HepG2 (cell line): ENCODE measurements at regions not wholly inside any gene's neighbourhood (a gene's known extent, or its start where the extent isn't known, plus 50 kb on each side); places are given as distances from the start of the nearest gene placed in this dataset.

Experiments used
- CBX5 ChIP-seq: sonication (generic); formaldehyde crosslinking; IDR thresholded peaks from 2 replicates; pipeline ENCODE4 v1.4.0; 2020; ENCODE audit warnings: missing genetic modification reagents, borderline replicate concordance
- GPN1 ChIP-seq: sonication (generic); formaldehyde crosslinking; IDR thresholded peaks from 2 replicates; pipeline ENCODE4 v1.5.1; 2020; ENCODE audit warnings: missing genetic modification reagents, borderline replicate concordance
- HOXA3 ChIP-seq: sonication (generic); formaldehyde crosslinking; IDR thresholded peaks from 2 replicates; pipeline ENCODE4 v1.5.0; 2020; ENCODE audit warnings: missing genetic modification reagents
- IRF2 ChIP-seq: IDR thresholded peaks from 2 replicates; pipeline ENCODE4 v1.6.1; 2018; ENCODE audit warnings: missing genetic modification reagents, missing compliant biosample characterization
- KDM2A ChIP-seq: sonication (generic); formaldehyde crosslinking; IDR thresholded peaks from 2 replicates; pipeline ENCODE4 v1.4.0; 2020; ENCODE audit warnings: low read depth, missing genetic modification reagents, borderline replicate concordance
- NR2F2 ChIP-seq: IDR thresholded peaks from 2 replicates; pipeline ENCODE4 v1.6.1; 2012; ENCODE audit warnings: low read depth, inconsistent platforms, borderline replicate concordance
- NRL ChIP-seq: sonication (generic); formaldehyde crosslinking; IDR thresholded peaks from 2 replicates; pipeline ENCODE4 v1.5.0; 2020; ENCODE audit warnings: missing genetic modification reagents, mild to moderate bottlenecking, moderate library complexity, borderline replicate concordance
- SUZ12 ChIP-seq: fragments of 150-350 bp; IDR thresholded peaks from 2 replicates; pipeline ENCODE4 v1.6.1; 2014; ENCODE audit warnings: low read depth, low read length
- TAF1 ChIP-seq: sonication (generic); formaldehyde crosslinking; IDR thresholded peaks from 2 replicates; pipeline ENCODE4 v1.4.0; 2020; ENCODE audit warnings: missing genetic modification reagents
- TAF15 ChIP-seq: fragments of 200-400 bp; formaldehyde crosslinking; IDR thresholded peaks from one replicate; pipeline ENCODE4 v1.6.1; 2018; ENCODE audit warnings: mild to moderate bottlenecking, low read depth, low read length; ENCODE audit not compliant: poor library complexity, severe bottlenecking
- ZFY ChIP-seq: sonication (generic); formaldehyde crosslinking; IDR thresholded peaks from 2 replicates; pipeline ENCODE4 v1.4.0; 2020; ENCODE audit warnings: missing genetic modification reagents
- ZNF543 ChIP-seq: sonication (generic); formaldehyde crosslinking; IDR thresholded peaks from 2 replicates; pipeline ENCODE4 v1.4.0; 2020; ENCODE audit warnings: mild to moderate bottlenecking, missing genetic modification reagents
- ZNF564 ChIP-seq: sonication (generic); formaldehyde crosslinking; IDR thresholded peaks from 2 replicates; pipeline ENCODE4 v1.8.1; 2023; ENCODE audit warnings: mild to moderate bottlenecking, missing genetic modification reagents
- ZNF678 ChIP-seq: sonication (generic); formaldehyde crosslinking; IDR thresholded peaks from 2 replicates; pipeline ENCODE4 v1.4.0; 2020; ENCODE audit warnings: mild to moderate bottlenecking, missing genetic modification reagents
- ZSCAN21 ChIP-seq: sonication (generic); formaldehyde crosslinking; IDR thresholded peaks from 2 replicates; pipeline ENCODE4 v1.8.0; 2022; ENCODE audit warnings: mild to moderate bottlenecking, missing genetic modification reagents, moderate library complexity, borderline replicate concordance
- TF ChIP-seq, protein P1 (sequence below): sonication (generic); formaldehyde crosslinking; IDR thresholded peaks from 2 replicates; pipeline ENCODE4 v1.9.0; 2022; ENCODE audit warnings: low read depth, missing genetic modification reagents
- TF ChIP-seq, protein P2 (sequence below): sonication (generic); formaldehyde crosslinking; IDR thresholded peaks from 2 replicates; pipeline ENCODE4 v1.4.0; 2020; ENCODE audit warnings: missing genetic modification reagents, mild to moderate bottlenecking, borderline replicate concordance
- TF ChIP-seq, protein P3 (sequence below): sonication (generic); formaldehyde crosslinking; conservative IDR thresholded peaks from 2 replicates; pipeline ENCODE4 v1.8.0; 2022; ENCODE audit warnings: low read depth, missing genetic modification reagents
- TF ChIP-seq, protein P4 (sequence below): sonication (generic); formaldehyde crosslinking; IDR thresholded peaks from 2 replicates; pipeline ENCODE4 v1.5.0; 2020; ENCODE audit warnings: mild to moderate bottlenecking, low read depth, missing genetic modification reagents, borderline replicate concordance
- TF ChIP-seq, protein P5 (sequence below): sonication (generic); formaldehyde crosslinking; IDR thresholded peaks from 2 replicates; pipeline ENCODE4 v1.4.0; 2020; ENCODE audit warnings: missing genetic modification reagents

DNA sequence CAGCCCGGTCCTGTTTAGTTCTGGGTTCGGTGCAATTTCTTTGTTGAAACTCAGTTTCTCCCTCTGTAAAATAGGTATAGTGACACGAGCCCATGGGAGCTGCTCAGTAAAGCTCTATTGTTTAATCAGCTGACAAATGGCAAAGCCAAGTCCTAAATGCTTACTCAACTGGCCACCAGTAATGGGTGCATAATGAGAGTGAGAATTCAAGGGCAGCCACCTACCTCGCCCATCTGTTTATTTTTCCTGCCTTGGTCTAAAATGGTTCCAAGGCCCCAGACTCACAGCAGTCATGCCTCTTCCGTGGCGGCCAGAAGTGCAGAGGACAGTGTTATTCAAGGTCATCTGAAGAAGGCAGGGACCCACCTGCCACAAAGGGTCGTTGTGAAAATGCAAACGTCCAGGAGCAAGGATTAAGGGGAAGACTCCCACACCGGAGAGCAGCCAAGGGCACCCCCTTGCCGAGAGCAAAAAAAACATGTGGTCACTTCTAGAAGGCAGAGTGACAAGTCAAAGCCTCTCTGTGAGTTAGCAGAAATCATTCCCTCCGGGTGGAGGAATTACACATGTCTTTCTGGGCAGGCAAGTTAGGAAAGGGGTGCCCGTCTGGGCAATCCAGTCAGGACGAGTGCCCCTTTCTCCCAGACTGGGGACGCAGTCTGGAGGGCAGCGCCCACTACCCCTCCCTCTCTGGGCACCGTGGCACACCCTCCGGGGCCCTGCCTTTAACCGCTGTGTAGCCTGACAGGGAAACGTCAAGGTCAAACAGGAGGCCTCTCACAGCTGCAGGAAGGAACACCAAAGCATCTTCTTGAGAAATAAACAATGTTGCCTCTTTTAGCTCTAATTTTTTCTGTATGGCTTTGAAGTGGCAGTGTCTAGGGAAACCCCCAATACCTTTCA is 186.2 kb downstream of the FOXO1 start (continued):
- TF ChIP-seq GPN1 (no peak), ZFY (0 out of 2 replicates have a peak, but pooled peaks have one; percentile 11), NR2F2 (0 out of 2 replicates have a peak, but pooled peaks have one; percentile 28), HOXA3 (CRISPR knock-in tag) (peak; percentile 59; the same call in 1 of the 2 replicates), TAF1 (CRISPR knock-in tag) (0 out of 2 replicates have a peak, but pooled peaks have one; percentile 16), CBX5 (CRISPR knock-in tag) (no peak), NRL (CRISPR knock-in tag) (no peak), TAF15 (no peak), IRF2 (CRISPR knock-in tag) (peak; percentile 55; the same call in 1 of the 2 replicates), ZNF678 (CRISPR knock-in tag) (no peak), ZSCAN21 (CRISPR knock-in tag) (no peak), KDM2A (CRISPR knock-in tag) (peak; percentile 41; the same call in 1 of the 2 replicates), SUZ12 (no peak), ZNF543 (CRISPR knock-in tag) (no peak), ZNF564 (no peak)
- TF ChIP-seq, protein P1, sequence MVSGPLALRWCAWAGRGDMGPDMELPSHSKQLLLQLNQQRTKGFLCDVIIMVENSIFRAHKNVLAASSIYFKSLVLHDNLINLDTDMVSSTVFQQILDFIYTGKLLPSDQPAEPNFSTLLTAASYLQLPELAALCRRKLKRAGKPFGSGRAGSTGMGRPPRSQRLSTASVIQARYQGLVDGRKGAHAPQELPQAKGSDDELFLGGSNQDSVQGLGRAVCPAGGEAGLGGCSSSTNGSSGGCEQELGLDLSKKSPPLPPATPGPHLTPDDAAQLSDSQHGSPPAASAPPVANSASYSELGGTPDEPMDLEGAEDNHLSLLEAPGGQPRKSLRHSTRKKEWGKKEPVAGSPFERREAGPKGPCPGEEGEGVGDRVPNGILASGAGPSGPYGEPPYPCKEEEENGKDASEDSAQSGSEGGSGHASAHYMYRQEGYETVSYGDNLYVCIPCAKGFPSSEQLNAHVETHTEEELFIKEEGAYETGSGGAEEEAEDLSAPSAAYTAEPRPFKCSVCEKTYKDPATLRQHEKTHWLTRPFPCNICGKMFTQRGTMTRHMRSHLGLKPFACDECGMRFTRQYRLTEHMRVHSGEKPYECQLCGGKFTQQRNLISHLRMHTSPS (CRISPR knock-in tag): peak; percentile 77
- TF ChIP-seq, protein P2, sequence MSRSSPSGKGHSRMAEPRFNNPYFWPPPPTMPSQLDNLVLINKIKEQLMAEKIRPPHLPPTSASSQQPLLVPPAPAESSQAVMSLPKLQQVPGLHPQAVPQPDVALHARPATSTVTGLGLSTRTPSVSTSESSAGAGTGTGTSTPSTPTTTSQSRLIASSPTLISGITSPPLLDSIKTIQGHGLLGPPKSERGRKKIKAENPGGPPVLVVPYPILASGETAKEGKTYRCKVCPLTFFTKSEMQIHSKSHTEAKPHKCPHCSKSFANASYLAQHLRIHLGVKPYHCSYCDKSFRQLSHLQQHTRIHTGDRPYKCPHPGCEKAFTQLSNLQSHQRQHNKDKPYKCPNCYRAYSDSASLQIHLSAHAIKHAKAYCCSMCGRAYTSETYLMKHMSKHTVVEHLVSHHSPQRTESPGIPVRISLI (CRISPR knock-in tag): peak; percentile 37; the same call in 1 of the 2 replicates
- TF ChIP-seq, protein P3, sequence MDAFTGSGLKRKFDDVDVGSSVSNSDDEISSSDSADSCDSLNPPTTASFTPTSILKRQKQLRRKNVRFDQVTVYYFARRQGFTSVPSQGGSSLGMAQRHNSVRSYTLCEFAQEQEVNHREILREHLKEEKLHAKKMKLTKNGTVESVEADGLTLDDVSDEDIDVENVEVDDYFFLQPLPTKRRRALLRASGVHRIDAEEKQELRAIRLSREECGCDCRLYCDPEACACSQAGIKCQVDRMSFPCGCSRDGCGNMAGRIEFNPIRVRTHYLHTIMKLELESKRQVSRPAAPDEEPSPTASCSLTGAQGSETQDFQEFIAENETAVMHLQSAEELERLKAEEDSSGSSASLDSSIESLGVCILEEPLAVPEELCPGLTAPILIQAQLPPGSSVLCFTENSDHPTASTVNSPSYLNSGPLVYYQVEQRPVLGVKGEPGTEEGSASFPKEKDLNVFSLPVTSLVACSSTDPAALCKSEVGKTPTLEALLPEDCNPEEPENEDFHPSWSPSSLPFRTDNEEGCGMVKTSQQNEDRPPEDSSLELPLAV (CRISPR knock-in tag): no peak
- TF ChIP-seq, protein P4, sequence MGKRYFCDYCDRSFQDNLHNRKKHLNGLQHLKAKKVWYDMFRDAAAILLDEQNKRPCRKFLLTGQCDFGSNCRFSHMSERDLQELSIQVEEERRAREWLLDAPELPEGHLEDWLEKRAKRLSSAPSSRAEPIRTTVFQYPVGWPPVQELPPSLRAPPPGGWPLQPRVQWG (CRISPR knock-in tag): no peak
- TF ChIP-seq, protein P5, sequence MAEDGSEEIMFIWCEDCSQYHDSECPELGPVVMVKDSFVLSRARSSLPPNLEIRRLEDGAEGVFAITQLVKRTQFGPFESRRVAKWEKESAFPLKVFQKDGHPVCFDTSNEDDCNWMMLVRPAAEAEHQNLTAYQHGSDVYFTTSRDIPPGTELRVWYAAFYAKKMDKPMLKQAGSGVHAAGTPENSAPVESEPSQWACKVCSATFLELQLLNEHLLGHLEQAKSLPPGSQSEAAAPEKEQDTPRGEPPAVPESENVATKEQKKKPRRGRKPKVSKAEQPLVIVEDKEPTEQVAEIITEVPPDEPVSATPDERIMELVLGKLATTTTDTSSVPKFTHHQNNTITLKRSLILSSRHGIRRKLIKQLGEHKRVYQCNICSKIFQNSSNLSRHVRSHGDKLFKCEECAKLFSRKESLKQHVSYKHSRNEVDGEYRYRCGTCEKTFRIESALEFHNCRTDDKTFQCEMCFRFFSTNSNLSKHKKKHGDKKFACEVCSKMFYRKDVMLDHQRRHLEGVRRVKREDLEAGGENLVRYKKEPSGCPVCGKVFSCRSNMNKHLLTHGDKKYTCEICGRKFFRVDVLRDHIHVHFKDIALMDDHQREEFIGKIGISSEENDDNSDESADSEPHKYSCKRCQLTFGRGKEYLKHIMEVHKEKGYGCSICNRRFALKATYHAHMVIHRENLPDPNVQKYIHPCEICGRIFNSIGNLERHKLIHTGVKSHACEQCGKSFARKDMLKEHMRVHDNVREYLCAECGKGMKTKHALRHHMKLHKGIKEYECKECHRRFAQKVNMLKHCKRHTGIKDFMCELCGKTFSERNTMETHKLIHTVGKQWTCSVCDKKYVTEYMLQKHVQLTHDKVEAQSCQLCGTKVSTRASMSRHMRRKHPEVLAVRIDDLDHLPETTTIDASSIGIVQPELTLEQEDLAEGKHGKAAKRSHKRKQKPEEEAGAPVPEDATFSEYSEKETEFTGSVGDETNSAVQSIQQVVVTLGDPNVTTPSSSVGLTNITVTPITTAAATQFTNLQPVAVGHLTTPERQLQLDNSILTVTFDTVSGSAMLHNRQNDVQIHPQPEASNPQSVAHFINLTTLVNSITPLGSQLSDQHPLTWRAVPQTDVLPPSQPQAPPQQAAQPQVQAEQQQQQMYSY: no peak
